PC-9 (cell line): ENCODE measurements at regions not wholly inside any gene's neighbourhood (a gene's known extent, or its start where the extent isn't known, plus 50 kb on each side); places are given as distances from the start of the nearest gene placed in this dataset.

Experiments used
- BruUV-seq: library from RNA; stranded (reverse); fragments of 400-500 nt; replicated peaks from 2 replicates; lab custom pipeline; 2021; lab: Mats Ljungman, UMichigan
- CTCF ChIA-PET: fragments of 300-600 bp; sonication (Branson Sonifier 250); formaldehyde crosslinking; loops from one replicate; lab custom pipeline; 2022; ENCODE audit warnings: antibody characterized with exemption; lab: Charles Lee
- POLR2A ChIA-PET: fragments of 300-600 bp; sonication (Branson Sonifier 250); formaldehyde crosslinking; loops from one replicate; lab custom pipeline; 2022; ENCODE audit warnings: antibody characterized with exemption; ENCODE audit not compliant: unreplicated experiment; lab: Charles Lee
- DNase-seq, 2 experiments: peaks; one replicate each; pipeline versions ENCODE4 v3.0.0 to v3.0.0-alpha.2; 2015 to 2022; ENCODE audit warnings: mixed read lengths in 1 of 2
- H2AFZ ChIP-seq: fragments of 200-600 bp; sonication (generic); 2 replicates; pipeline ENCODE4 v1.8.1; 2017; ENCODE audit warnings: antibody characterized with exemption
- H3F3A ChIP-seq: fragments of 200-600 bp; sonication (generic); 2 replicates; pipeline ENCODE4 v1.8.1; 2017; ENCODE audit warnings: antibody characterized with exemption, mild to moderate bottlenecking, low read depth; ENCODE audit not compliant: insufficient read depth
- H3K27ac ChIP-seq: fragments of 200-600 bp; sonication (generic); 2 replicates; pipeline ENCODE4 v1.6.1; 2016; ENCODE audit warnings: mixed run types
- H3K27me3 ChIP-seq: fragments of 200-600 bp; sonication (generic); 2 replicates; pipeline ENCODE4 v1.6.1; 2016; ENCODE audit warnings: low read depth, mixed run types; ENCODE audit not compliant: insufficient read depth
- H3K36me3 ChIP-seq: fragments of 200-600 bp; sonication (generic); 2 replicates; pipeline ENCODE4 v1.6.1; 2016; ENCODE audit warnings: low read depth, mixed run types
- H3K4me1 ChIP-seq: fragments of 200-600 bp; sonication (generic); replicated peaks from 2 replicates; pipeline ENCODE4 v1.6.1; 2016; ENCODE audit warnings: mixed run types; ENCODE audit not compliant: insufficient read depth
- H3K4me2 ChIP-seq: fragments of 200-600 bp; sonication (generic); 2 replicates; pipeline ENCODE4 v1.6.1; 2017; ENCODE audit warnings: mixed run types
- H3K4me3 ChIP-seq: fragments of 200-600 bp; sonication (generic); 2 replicates; pipeline ENCODE4 v1.6.1; 2016; ENCODE audit warnings: mixed run types
- H3K79me2 ChIP-seq: fragments of 200-600 bp; sonication (generic); 2 replicates; pipeline ENCODE4 v1.6.1; 2017; ENCODE audit warnings: low read depth, mixed run types
- H3K9me2 ChIP-seq: fragments of 200-600 bp; sonication (generic); 2 replicates; pipeline ENCODE4 v1.8.1; 2017; ENCODE audit warnings: mild to moderate bottlenecking; ENCODE audit not compliant: insufficient read depth
- H3K9me3 ChIP-seq: fragments of 200-600 bp; sonication (generic); 2 replicates; pipeline ENCODE4 v1.8.1; 2016; ENCODE audit warnings: low read depth; ENCODE audit not compliant: insufficient read depth
- H4K20me1 ChIP-seq: fragments of 200-600 bp; sonication (generic); 2 replicates; pipeline ENCODE4 v1.8.1; 2017; ENCODE audit not compliant: insufficient read depth
- EZH2 ChIP-seq: fragments of 200-600 bp; sonication (generic); IDR thresholded peaks from 2 replicates; pipeline ENCODE4 v1.8.0; 2017; ENCODE audit warnings: antibody characterized with exemption, low read depth
- intact Hi-C: fragments of 100-400 bp; cut with micrococcal nuclease; formaldehyde crosslinking; loops from one replicate; pipeline ENCODE4 v1.10.0; 2022; ENCODE audit not compliant: unreplicated experiment
- TF ChIP-seq, protein P1 (sequence below): fragments of 200-600 bp; sonication (generic); conservative IDR thresholded peaks from 2 replicates; pipeline ENCODE4 v1.6.1; 2017; ENCODE audit warnings: mixed run types, antibody characterized with exemption, mild to moderate bottlenecking, moderate library complexity

- Histone ChIP-seq H3K79me2 (no peaks in the 10 kb centered on the region), H3K9me2 (no peaks in the 10 kb centered on the region), H3K27ac (no peak overlapping the region), H4K20me1 (no peaks in the 10 kb centered on the region), H3K36me3 (no peaks in the 10 kb centered on the region), H3K4me2 (no peak overlapping the region), H3K27me3 (peaks cover 34% of the 10 kb centered on the region), H3K9me3 (no peaks in the 10 kb centered on the region), H3F3A (no peaks in the 10 kb centered on the region), H3K4me3 (no peak overlapping the region), H2AFZ (no peak overlapping the region), H3K4me1 (no peaks in the 10 kb centered on the region)
- ChIA-PET POLR2A (no interaction called here), CTCF (no interaction called here)
- DNase-seq, result no peak
- TF ChIP-seq EZH2, result no peak
- TF ChIP-seq, protein P1, sequence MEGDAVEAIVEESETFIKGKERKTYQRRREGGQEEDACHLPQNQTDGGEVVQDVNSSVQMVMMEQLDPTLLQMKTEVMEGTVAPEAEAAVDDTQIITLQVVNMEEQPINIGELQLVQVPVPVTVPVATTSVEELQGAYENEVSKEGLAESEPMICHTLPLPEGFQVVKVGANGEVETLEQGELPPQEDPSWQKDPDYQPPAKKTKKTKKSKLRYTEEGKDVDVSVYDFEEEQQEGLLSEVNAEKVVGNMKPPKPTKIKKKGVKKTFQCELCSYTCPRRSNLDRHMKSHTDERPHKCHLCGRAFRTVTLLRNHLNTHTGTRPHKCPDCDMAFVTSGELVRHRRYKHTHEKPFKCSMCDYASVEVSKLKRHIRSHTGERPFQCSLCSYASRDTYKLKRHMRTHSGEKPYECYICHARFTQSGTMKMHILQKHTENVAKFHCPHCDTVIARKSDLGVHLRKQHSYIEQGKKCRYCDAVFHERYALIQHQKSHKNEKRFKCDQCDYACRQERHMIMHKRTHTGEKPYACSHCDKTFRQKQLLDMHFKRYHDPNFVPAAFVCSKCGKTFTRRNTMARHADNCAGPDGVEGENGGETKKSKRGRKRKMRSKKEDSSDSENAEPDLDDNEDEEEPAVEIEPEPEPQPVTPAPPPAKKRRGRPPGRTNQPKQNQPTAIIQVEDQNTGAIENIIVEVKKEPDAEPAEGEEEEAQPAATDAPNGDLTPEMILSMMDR, result no peak
- no TSS peak for BruUV-seq
- intact Hi-C loops, result no loop called here
Observed at GRCh38 chr22:34976474-34976873, 89.5 kb upstream of the ISX start.

GRCh38 chr22:34976886-34977285 is 89.1 kb upstream of the ISX start:
- no peaks in the 10 kb centered on the region for H3K4me1 ChIP-seq
- H3K9me3 ChIP-seq, result no peaks in the 10 kb centered on the region
- intact Hi-C loops, result no loop called here
- no peaks in the 10 kb centered on the region for H3F3A ChIP-seq
- ChIA-PET CTCF (no interaction called here), POLR2A (no interaction called here)
- H4K20me1 ChIP-seq, result no peaks in the 10 kb centered on the region
- TF ChIP-seq EZH2, result no peak
- TF ChIP-seq, protein P1, result no peak
- no peak overlapping the region for H3K27ac ChIP-seq
- H3K9me2 ChIP-seq, result no peaks in the 10 kb centered on the region
- H3K4me3 ChIP-seq, result no peak overlapping the region
- no peaks in the 10 kb centered on the region for H3K79me2 ChIP-seq
- no TSS peak for BruUV-seq
- no peak for DNase-seq
- no peaks in the 10 kb centered on the region for H3K36me3 ChIP-seq
- no peak overlapping the region for H2AFZ ChIP-seq
- peaks cover 33% of the 10 kb centered on the region for H3K27me3 ChIP-seq
- no peak overlapping the region for H3K4me2 ChIP-seq

DNA sequence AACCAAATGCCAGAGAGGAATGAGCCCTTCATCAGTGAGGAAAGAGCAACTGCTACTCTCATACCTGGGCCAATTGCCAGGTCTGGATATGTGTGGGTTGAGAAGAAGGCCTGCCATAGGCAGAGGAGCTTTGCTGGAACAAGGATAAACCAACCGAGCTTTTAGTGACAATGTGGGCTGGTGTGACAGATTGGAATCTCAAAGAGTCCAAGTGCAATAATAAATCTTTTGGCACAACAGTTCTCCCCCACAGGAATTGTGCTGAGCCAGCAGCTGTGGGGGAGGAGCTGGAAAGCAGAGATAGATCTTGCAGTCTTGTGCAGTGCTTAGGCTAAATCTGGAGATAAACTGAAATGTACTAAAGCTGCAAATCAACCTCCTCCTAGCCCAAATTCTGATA is 79.4 kb upstream of the ISX start:
- Histone ChIP-seq H3F3A (no peaks in the 10 kb centered on the region), H3K4me3 (no peak overlapping the region), H3K9me2 (no peaks in the 10 kb centered on the region), H2AFZ (no peak overlapping the region), H4K20me1 (no peaks in the 10 kb centered on the region), H3K4me2 (no peak overlapping the region), H3K36me3 (no peaks in the 10 kb centered on the region), H3K27ac (no peak overlapping the region), H3K79me2 (no peaks in the 10 kb centered on the region), H3K4me1 (no peaks in the 10 kb centered on the region), H3K27me3 (peaks cover 29% of the 10 kb centered on the region), H3K9me3 (no peaks in the 10 kb centered on the region)
- ChIA-PET POLR2A (no interaction called here), CTCF (no interaction called here)
- DNase-seq, result no peak
- no peak for TF ChIP-seq EZH2
- TF ChIP-seq, protein P1, result no peak
- BruUV-seq, result no TSS peak
- intact Hi-C loops, result no loop called here
